GM20000 (cell line): ENCODE measurements at regions not wholly inside any gene's neighbourhood (a gene's known extent, or its start where the extent isn't known, plus 50 kb on each side); places are given as distances from the start of the nearest gene placed in this dataset.

Source experiments
- DNase-seq: peaks from one replicate; pipeline ENCODE4 v3.0.0; 2012; ENCODE audit warnings: low spot score
- CTCF ChIP-seq: IDR thresholded peaks from 2 replicates; pipeline ENCODE4 v1.5.1; 2012; ENCODE audit warnings: mild to moderate bottlenecking, control low read depth; ENCODE audit errors: extremely low read depth, missing control alignments

GRCh38 chr5:174221436-174221835 lies 175.9 kb downstream of the NSG2 start:
- DNase-seq, result no peak
- TF ChIP-seq CTCF, result no peak

GRCh38 chr5:174221946-174222345 lies 176.4 kb downstream of the NSG2 start:
- no peak for DNase-seq
- TF ChIP-seq CTCF, result no peak

- DNase-seq, result no peak
- TF ChIP-seq CTCF, result no peak
Measured at GRCh38 chr5:174222891-174223290, 177.4 kb downstream of the NSG2 start.

GRCh38 chr5:174223355-174223754 lies 177.8 kb downstream of the NSG2 start:
- no peak for DNase-seq
- TF ChIP-seq CTCF, result no peak

- DNase-seq, result no peak
- TF ChIP-seq CTCF, result no peak
Measured at GRCh38 chr5:174229068-174229467, 183.6 kb downstream of the NSG2 start.

GRCh38 chr5:174229514-174230370 lies 184.2 kb downstream of the NSG2 start:
- DNase-seq, result no peak
- no peak for TF ChIP-seq CTCF

- no peak for DNase-seq
- TF ChIP-seq CTCF, result no peak
Measured at GRCh38 chr5:174231956-174232487, 186.5 kb downstream of the NSG2 start.
